GM10266 (cell line): ENCODE measurements at regions not wholly inside any gene's neighbourhood (a gene's known extent, or its start where the extent isn't known, plus 50 kb on each side); places are given as distances from the start of the nearest gene placed in this dataset.

Source experiments
- DNase-seq: peaks from one replicate; pipeline ENCODE4 v3.0.0; 2012; ENCODE audit errors: extremely low spot score
- CTCF ChIP-seq: IDR thresholded peaks from 2 replicates; pipeline ENCODE4 v1.5.1; 2012; ENCODE audit warnings: mild to moderate bottlenecking, low read depth; ENCODE audit not compliant: control insufficient read depth, insufficient read depth; ENCODE audit errors: missing control alignments

GRCh38 chr12:20210621-20211215, 157.6 kb upstream of the PDE3A start:
- no peak for TF ChIP-seq CTCF
- no peak for DNase-seq

- DNase-seq, result no peak
- TF ChIP-seq CTCF, result no peak
These were observed 156.8 kb upstream of the PDE3A start for GRCh38 chr12:20211541-20211940.

- no peak for TF ChIP-seq CTCF
- no peak for DNase-seq
These were observed 156.3 kb upstream of the PDE3A start for GRCh38 chr12:20211981-20212421.

GRCh38 chr12:20212658-20213555, 155.4 kb upstream of the PDE3A start:
- TF ChIP-seq CTCF, result no peak
- DNase-seq, result no peak

GRCh38 chr12:20213723-20214625, 154.4 kb upstream of the PDE3A start:
- no peak for DNase-seq
- TF ChIP-seq CTCF, result no peak

GRCh38 chr12:20220339-20220738, 148.0 kb upstream of the PDE3A start:
- DNase-seq, result peak; percentile 7
- TF ChIP-seq CTCF, result peak; percentile 23
